ENCODE measurements at regions not wholly inside any gene's neighbourhood (a gene's known extent, or its start where the extent isn't known, plus 50 kb on each side); places are given as distances from the start of the nearest gene placed in this dataset.

DNA sequence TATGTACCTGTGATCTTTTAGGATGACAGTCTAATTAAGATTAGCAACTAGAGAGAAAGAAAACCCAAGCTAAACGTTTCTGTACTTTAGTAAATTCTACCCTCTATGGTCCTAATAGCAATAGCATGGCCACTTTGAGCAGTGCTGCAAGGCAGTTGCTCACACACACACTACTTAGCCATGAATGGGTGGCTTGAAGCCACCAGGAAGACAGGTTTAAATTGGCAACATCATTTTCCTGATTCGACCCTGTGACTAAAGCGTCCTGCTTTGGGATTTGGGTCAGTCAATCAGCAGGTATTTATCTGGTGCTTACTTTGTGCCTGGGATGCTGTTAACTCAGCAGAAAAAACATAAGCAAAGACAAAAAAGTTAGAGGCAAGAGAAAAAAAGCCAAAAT lies 150.6 kb downstream of the ARRDC3 start:
- Histone ChIP-seq H3K9me2 (replicated peaks; ENCODE audit: low read depth, low read length) (no peaks in the 10 kb centered on the region), H3F3A (ENCODE audit: low read depth) (no peaks in the 10 kb centered on the region), H2AFZ (ENCODE audit: low read length) (no peak overlapping the region), H3K36me3 (ENCODE audit: insufficient read depth, low read length) (no peaks in the 10 kb centered on the region), H3K9ac (ENCODE audit: low read depth, low read length, poor library complexity, severe bottlenecking) (no peak overlapping the region), H3K4me1 (ENCODE audit: insufficient read depth, low read length, poor library complexity, severe bottlenecking) (no peaks in the 10 kb centered on the region), H3K4me2 (ENCODE audit: low read depth, low read length, poor library complexity, severe bottlenecking) (no peak overlapping the region), H3K27me3 (ENCODE audit: insufficient read depth, low read length, poor library complexity, severe bottlenecking) (no peaks in the 10 kb centered on the region), H3K9me3 (ENCODE audit: insufficient read depth, low read depth, low read length) (no peaks in the 10 kb centered on the region), H3K4me3 (ENCODE audit: low read length, poor library complexity, severe bottlenecking) (no peak overlapping the region), H4K20me1 (ENCODE audit: insufficient read depth, low read length, poor library complexity, severe bottlenecking) (no peaks in the 10 kb centered on the region), H3K79me2 (ENCODE audit: insufficient read depth, low read length) (no peaks in the 10 kb centered on the region)
- TF ChIP-seq, protein P1, sequence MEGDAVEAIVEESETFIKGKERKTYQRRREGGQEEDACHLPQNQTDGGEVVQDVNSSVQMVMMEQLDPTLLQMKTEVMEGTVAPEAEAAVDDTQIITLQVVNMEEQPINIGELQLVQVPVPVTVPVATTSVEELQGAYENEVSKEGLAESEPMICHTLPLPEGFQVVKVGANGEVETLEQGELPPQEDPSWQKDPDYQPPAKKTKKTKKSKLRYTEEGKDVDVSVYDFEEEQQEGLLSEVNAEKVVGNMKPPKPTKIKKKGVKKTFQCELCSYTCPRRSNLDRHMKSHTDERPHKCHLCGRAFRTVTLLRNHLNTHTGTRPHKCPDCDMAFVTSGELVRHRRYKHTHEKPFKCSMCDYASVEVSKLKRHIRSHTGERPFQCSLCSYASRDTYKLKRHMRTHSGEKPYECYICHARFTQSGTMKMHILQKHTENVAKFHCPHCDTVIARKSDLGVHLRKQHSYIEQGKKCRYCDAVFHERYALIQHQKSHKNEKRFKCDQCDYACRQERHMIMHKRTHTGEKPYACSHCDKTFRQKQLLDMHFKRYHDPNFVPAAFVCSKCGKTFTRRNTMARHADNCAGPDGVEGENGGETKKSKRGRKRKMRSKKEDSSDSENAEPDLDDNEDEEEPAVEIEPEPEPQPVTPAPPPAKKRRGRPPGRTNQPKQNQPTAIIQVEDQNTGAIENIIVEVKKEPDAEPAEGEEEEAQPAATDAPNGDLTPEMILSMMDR (conservative IDR thresholded peaks at IDR 0.05; ENCODE audit: low read length) = no peak
- TF ChIP-seq EZH2phosphoT487 (IDR thresholded peaks at IDR 0.05; ENCODE audit: borderline replicate concordance) = no peak

DNA sequence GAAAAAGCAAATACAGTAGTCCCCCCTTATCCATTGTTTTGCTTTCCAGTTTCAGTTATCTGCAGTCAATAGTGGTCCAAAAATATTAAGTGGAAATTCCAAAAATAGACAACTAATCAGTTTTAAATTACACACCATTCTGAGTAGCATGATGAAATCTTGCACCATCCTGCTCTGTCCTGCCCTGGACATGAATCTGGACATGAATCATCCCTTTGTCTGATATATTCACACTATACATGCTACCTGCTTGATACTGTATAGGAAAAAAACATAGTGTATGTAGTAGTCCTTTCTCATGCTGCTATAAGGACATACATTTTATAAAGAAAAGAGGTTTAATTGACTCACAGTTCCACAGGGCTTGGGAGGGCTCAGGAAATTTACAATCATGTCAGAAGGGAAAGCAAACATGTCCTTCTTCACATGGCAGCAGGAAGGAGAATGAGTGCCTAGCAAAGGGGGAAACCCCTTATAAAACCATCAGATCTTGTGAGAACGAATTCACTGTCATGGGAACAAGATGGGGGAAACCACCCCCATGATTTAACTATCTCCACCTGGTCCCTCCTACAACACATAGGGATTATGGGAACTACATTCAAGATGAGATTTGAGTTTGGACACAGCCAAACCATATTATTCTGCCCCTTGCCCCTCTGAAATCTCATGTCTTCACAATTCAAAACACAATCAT lies 153.9 kb downstream of the ARRDC3 start:
- H3K79me2 ChIP-seq (ENCODE audit: insufficient read depth, low read length) = no peaks in the 10 kb centered on the region
- TF ChIP-seq EZH2phosphoT487 (IDR thresholded peaks at IDR 0.05; ENCODE audit: borderline replicate concordance) = no peak
- TF ChIP-seq, protein P1 (conservative IDR thresholded peaks at IDR 0.05; ENCODE audit: low read length) = no peak
- no peaks in the 10 kb centered on the region for H3K27me3 ChIP-seq (ENCODE audit: insufficient read depth, low read length, poor library complexity, severe bottlenecking)
- no peaks in the 10 kb centered on the region for H4K20me1 ChIP-seq (ENCODE audit: insufficient read depth, low read length, poor library complexity, severe bottlenecking)
- no peak overlapping the region for H3K4me3 ChIP-seq (ENCODE audit: low read length, poor library complexity, severe bottlenecking)
- H3K36me3 ChIP-seq (ENCODE audit: insufficient read depth, low read length) = no peaks in the 10 kb centered on the region
- no peak overlapping the region for H3K9ac ChIP-seq (ENCODE audit: low read depth, low read length, poor library complexity, severe bottlenecking)
- H3K9me3 ChIP-seq (ENCODE audit: insufficient read depth, low read depth, low read length) = no peaks in the 10 kb centered on the region
- H2AFZ ChIP-seq (ENCODE audit: low read length) = no peak overlapping the region
- H3K9me2 ChIP-seq (replicated peaks; ENCODE audit: low read depth, low read length) = no peaks in the 10 kb centered on the region
- no peaks in the 10 kb centered on the region for H3K4me1 ChIP-seq (ENCODE audit: insufficient read depth, low read length, poor library complexity, severe bottlenecking)
- no peaks in the 10 kb centered on the region for H3F3A ChIP-seq (ENCODE audit: low read depth)
- H3K4me2 ChIP-seq (ENCODE audit: low read depth, low read length, poor library complexity, severe bottlenecking) = no peak overlapping the region

DNA sequence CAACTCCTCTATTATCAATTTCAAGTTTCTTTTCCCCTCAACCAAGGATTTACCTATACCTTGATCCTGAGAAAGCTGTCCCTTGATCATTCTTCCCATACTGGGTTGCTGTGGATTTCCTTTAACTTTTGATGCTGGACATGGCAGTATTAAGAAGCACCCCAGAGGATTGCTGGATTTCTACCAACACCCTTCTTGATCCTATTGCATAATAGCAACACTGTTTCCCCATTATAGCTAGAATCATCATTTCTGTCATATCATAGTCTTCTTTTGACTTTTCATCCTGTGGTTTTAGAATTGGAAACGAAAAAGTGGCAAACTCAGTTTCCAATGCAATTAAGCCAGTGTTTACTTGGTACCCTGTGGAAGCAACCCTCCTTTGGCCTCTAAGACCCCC lies 154.9 kb downstream of the ARRDC3 start:
- H3K79me2 ChIP-seq (ENCODE audit: insufficient read depth, low read length) = no peaks in the 10 kb centered on the region
- no peaks in the 10 kb centered on the region for H3K4me1 ChIP-seq (ENCODE audit: insufficient read depth, low read length, poor library complexity, severe bottlenecking)
- no peak overlapping the region for H3K4me3 ChIP-seq (ENCODE audit: low read length, poor library complexity, severe bottlenecking)
- H3K9ac ChIP-seq (ENCODE audit: low read depth, low read length, poor library complexity, severe bottlenecking) = no peak overlapping the region
- no peak for TF ChIP-seq EZH2phosphoT487 (IDR thresholded peaks at IDR 0.05; ENCODE audit: borderline replicate concordance)
- TF ChIP-seq, protein P1 (conservative IDR thresholded peaks at IDR 0.05; ENCODE audit: low read length) = no peak
- H3K36me3 ChIP-seq (ENCODE audit: insufficient read depth, low read length) = no peaks in the 10 kb centered on the region
- no peaks in the 10 kb centered on the region for H3K9me3 ChIP-seq (ENCODE audit: insufficient read depth, low read depth, low read length)
- no peaks in the 10 kb centered on the region for H3K27me3 ChIP-seq (ENCODE audit: insufficient read depth, low read length, poor library complexity, severe bottlenecking)
- H3K4me2 ChIP-seq (ENCODE audit: low read depth, low read length, poor library complexity, severe bottlenecking) = no peak overlapping the region
- no peaks in the 10 kb centered on the region for H4K20me1 ChIP-seq (ENCODE audit: insufficient read depth, low read length, poor library complexity, severe bottlenecking)
- H3F3A ChIP-seq (ENCODE audit: low read depth) = no peaks in the 10 kb centered on the region
- no peaks in the 10 kb centered on the region for H3K9me2 ChIP-seq (replicated peaks; ENCODE audit: low read depth, low read length)
- no peak overlapping the region for H2AFZ ChIP-seq (ENCODE audit: low read length)
